GM12875 (cell line): ENCODE measurements at regions not wholly inside any gene's neighbourhood (a gene's known extent, or its start where the extent isn't known, plus 50 kb on each side); places are given as distances from the start of the nearest gene placed in this dataset.

Experiments
- H3K4me3 ChIP-seq: one replicate; pipeline ENCODE4 v1.5.1; 2011; ENCODE audit warnings: low read depth, low read length, control low read depth
- CTCF ChIP-seq: IDR thresholded peaks from 2 replicates; pipeline ENCODE4 v1.5.1; 2011; ENCODE audit warnings: low read depth, mild to moderate bottlenecking, control low read depth, inconsistent platforms, low read length, moderate library complexity, borderline replicate concordance; ENCODE audit not compliant: insufficient read depth

- TF ChIP-seq CTCF, result no peak
- H3K4me3 ChIP-seq, result no peak overlapping the region
Observed at GRCh38 chr5:5828619-5829018, 406.1 kb downstream of the ICE1 start.

GRCh38 chr5:5826911-5827310 lies 404.4 kb downstream of the ICE1 start:
- no peak overlapping the region for H3K4me3 ChIP-seq
- TF ChIP-seq CTCF, result no peak

- no peak for TF ChIP-seq CTCF
- no peak overlapping the region for H3K4me3 ChIP-seq
Observed at GRCh38 chr5:5822729-5823257, 400.3 kb downstream of the ICE1 start.

GRCh38 chr5:5816960-5817359 lies 394.5 kb downstream of the ICE1 start:
- TF ChIP-seq CTCF, result no peak
- H3K4me3 ChIP-seq, result no peak overlapping the region

- H3K4me3 ChIP-seq, result no peak overlapping the region
- no peak for TF ChIP-seq CTCF
Observed at GRCh38 chr5:5813441-5813840, 391.0 kb downstream of the ICE1 start.

GRCh38 chr5:5810461-5810860 lies 388.0 kb downstream of the ICE1 start:
- no peak overlapping the region for H3K4me3 ChIP-seq
- no peak for TF ChIP-seq CTCF

GRCh38 chr5:5805916-5806315 lies 383.4 kb downstream of the ICE1 start:
- H3K4me3 ChIP-seq, result no peak overlapping the region
- no peak for TF ChIP-seq CTCF
